HG03354 (cell line): ENCODE measurements at regions not wholly inside any gene's neighbourhood (a gene's known extent, or its start where the extent isn't known, plus 50 kb on each side); places are given as distances from the start of the nearest gene placed in this dataset.
"Not testable (repeated sequence)": the region's sequence is repeated elsewhere in the genome, so short reads cannot be mapped to it uniquely, and the experiment has no call there.

Experiments
- ATAC-seq: cut with Tn5 transposase; IDR thresholded peaks from one replicate; pipeline ENCODE4 v1.9.1; 2021; ENCODE audit warnings: mild to moderate bottlenecking; ENCODE audit not compliant: unreplicated experiment, poor library complexity, severe bottlenecking

DNA sequence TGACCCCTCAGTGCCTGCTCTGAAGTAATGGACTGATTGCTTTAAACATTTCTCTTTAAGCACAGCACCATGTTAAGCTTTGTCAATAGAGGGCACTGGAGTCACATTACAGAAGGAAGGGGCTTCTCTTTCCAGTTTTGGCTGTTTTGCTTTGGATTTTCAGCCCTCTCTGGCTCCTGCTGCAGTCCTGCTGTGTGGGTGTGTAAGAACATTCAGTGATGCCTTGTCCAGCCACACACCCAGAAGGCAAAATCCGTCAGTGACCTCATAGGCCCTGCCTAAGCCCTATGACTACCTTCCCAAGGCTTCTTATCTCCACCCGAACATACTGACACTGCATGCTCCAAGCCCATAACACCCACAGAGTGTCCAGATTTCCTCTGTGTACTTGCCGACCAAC lies 215.3 kb upstream of the CTSO start:
- no peak for ATAC-seq

DNA sequence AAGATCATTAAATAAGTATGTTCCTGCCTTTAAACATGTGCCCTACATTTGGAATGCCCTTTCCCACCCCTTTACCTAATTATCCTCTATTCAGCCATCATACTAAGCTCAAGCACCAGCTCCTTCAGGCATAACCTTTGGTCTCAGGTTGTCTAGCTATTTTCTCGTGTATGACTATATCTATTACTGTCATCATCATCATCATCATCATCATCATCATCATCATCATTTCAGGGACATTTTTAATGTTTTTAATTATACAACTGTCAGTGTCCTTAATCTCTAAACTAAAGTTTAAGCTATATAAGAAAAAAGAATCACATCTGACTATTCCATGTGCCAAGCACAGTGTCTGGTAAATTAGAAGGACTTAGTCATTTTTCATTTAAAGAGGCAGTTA lies 214.6 kb upstream of the CTSO start:
- no peak for ATAC-seq

DNA sequence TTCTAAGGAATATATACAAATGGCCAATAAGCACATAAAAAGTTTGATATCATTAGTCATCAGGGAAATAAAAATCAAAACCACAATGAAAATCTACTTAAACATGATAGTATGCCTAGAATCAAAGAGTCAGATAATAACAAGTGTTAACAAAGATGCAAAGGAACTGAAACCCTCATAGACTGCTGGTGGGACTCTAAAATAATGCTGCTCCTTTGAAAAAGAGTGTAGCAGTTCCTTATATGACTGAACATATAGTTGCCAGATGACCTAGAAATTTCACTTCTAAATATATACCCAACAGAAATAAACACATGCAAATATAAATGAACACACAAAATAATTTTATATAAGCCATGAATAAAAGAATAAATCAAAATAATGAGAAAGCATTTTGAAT lies 205.1 kb upstream of the CTSO start:
- ATAC-seq, result no peak

DNA sequence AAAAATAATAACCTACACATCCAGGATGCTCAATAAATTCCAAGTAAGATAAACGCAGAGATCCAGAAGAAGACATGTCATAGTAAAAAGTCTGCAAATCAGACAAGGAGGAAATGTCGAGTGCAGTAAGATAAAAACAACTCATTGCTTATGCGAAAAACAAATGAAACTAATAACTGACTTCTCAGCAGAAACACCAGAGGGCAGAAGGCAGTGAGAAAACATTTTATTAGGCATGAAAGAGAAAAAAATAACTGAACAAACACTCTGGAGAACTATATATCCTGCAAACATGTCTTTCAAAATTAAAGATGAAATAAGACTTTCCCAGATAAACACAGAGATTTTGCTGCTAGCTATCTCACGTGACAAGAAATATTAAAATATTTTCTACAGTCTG lies 201.3 kb upstream of the CTSO start:
- no peak for ATAC-seq

DNA sequence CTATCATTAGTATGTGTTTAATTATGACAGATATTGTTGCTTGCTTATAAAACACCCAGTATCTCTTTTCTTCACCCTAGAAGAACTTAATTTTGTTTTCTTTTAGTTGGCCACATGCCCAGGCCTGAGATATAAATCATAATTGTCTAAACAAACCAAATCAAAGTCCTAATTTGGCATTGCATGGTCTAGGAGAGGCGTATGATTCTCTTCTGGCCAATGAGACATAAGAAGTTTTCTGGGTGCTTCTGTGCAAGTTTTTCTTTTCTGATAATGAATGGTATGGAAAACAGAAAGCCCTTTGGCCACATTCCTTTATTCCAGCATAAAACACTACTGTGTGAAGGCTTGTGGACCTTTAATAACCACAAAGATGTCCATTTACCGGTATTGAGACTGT lies 192.9 kb upstream of the CTSO start:
- ATAC-seq, result no peak

DNA sequence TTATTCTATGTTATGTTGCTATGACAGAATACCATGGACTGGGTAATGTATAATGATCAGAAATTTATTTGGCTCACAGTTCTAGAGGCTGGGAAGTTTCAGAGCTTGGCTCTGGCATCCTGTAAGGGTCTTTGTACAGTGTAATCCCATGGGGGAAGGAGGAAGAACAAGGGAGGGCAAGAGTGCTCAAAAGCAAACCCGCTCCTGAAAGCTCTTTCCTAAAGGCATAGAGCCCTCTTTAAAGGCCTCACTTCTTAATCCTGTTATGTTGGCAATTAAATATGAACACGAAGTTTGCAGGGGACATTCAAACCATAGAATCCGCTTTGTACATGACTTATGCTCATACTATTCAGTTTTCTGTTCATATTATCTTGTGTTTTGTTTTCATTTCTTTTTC lies 191.3 kb upstream of the CTSO start:
- ATAC-seq, result no peak

DNA sequence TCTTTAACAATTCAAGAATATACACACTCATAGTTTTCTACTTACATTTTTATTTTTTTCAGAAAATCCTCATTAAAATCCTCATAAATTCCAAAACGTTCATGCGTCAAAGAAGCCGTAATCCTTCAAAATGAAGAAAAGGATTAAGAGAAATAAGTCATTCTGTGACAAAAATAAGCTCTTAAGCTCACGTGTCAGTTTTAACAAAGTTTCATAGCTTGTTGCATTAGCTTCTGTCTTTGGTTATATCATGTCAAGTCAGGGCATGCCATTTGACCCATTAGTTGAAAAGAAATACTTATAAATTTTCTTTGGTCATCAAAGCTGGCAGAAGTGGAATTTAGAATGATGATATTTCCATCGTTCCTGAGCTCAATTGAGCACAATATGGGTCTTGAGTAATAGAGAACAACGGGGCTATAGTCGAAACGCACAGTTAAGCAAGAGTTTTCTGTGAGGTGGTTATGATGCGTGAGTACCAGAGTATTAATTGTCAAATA lies 185.2 kb upstream of the CTSO start:
- no peak for ATAC-seq

DNA sequence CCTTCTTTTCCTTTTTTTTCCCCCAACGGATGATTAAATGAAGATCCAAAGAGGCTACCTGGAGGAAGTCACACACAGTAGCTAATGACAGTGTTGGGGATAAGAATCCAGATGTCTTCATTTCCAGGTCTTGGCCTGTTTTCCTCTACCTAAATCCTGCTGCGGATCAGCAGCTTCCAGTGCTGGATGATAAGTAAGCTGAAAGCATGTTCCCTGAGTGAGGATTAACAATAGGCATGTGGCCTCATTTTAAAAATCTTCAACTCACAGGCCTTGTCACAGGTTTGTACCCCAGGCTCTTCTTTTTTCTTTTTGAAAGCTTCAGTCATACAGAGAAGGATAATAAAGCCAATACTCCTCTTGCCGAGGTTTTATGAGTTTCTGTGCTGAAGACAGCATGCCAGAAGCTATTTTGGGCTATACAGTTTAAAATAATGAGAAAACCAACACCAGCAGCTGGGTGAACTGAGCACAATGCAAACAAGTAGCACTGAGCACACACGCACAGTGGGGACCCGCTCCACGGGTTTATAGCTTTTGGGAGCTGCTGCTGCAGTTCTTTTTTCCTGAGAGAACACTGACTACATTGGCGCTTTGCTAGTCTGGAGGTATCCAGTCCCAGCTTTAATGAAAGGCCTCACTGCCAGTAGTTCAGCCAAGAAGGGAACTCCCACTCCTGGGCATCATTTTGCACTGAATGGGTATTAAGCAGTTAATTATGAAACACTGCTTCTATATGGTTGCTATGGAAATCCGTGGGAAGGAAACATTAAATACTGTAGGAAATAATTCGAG lies 184.2 kb upstream of the CTSO start:
- ATAC-seq, result no peak

DNA sequence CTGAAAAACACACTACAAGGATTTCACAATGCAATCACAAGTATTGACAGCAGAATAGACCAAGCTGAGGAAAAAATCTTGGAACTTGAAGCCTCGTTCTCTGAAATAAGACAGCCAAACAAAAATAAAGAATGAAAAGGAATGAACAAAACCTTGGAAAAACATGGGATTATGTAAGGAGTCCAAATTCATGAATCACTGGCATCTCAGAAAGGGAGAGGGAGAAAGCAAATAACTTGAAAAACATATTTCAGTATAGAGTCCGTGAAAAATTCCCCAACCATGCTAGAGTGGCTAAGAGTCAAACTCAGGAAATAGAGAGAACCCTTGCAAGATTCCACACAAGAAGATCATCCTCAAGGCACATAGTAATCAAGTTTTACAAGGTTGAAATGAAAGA lies 178.5 kb upstream of the CTSO start:
- no peak for ATAC-seq

DNA sequence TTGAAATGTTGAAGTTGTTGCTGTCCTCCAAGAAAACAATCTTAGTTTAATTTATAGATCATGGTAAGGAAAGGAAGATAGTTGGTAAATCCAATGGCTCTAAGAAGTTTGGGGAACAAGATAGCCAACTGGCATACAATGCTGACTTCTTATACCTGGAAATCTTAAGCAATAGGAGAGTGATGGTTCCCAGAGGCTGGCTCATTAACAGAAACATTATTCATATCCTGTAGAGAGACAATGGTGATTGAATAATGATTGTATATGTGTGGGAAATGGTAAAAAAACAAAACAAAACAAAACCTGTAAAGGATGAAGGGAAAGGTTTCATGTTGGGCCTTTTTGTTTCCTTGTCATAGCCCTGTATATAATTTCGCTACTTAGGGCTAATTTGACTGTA lies 174.9 kb upstream of the CTSO start:
- no peak for ATAC-seq

DNA sequence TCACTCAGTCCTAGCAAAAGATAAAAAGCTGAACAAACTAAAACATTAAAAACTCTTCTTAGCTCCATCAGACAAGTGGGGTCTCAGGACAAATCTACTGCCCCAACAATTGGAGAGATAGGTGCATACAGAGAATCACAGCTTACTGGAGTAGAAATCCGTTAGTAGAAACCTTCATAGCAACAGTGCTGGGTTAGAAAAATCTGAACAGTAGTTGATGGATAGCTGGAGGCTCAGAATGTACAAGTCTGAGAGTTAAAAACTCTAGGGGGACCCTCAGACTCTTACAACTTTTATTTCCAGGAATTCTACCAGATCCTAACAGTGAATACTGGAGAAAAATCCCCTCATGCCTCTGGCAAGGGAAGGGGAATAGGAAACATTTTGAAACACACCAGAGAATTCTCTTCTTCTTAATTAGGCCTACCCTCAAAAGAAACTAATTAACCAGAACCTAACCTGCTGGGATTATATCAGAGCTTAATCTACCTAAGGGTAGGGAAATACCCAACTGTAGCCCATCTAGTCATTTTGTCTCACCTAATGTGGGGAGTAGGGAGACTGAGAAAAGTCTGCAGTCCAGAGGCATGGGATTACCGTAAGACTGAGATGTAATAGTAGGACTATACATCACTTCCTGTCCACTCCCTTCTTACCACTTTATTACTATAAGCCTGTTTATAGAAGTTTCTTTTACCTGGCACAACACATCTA lies 165.0 kb upstream of the CTSO start:
- ATAC-seq, result no peak

DNA sequence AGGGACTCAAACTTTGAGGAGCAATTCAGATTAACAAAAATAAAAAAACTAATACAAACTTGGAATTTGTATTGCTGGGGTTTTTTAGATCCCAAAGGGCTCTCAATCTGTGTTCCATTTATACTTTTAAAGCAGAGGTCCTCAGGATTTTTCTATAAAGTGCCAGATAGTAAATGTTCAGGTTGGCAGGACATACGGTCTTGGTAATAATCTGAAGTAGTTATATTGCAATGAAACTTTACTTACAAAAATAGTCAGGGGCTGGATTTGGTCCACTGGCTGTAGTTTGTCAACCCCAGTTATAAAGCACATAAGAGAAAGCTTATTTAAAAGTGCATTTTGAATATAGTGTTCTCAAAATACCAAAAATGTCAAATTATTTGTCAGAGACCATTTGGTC lies 164.1 kb upstream of the CTSO start:
- no peak for ATAC-seq

DNA sequence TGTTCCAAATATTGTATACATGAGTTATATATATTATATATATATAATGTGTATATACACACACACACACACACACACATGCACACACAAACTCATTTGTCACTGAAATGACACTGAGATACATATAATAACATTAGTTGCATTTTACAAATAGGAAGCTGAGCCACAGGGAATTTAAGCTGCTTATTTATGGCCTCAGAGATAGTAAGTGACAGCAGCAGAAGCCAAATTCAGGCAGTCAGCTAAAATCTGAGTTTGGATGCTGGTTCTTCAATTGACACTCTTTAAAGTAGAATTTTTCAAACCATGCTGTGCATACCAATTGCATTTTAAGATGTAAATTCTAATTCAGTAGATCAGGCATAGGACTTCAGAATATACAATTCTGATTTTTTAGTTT lies 163.3 kb upstream of the CTSO start:
- ATAC-seq, result no peak

DNA sequence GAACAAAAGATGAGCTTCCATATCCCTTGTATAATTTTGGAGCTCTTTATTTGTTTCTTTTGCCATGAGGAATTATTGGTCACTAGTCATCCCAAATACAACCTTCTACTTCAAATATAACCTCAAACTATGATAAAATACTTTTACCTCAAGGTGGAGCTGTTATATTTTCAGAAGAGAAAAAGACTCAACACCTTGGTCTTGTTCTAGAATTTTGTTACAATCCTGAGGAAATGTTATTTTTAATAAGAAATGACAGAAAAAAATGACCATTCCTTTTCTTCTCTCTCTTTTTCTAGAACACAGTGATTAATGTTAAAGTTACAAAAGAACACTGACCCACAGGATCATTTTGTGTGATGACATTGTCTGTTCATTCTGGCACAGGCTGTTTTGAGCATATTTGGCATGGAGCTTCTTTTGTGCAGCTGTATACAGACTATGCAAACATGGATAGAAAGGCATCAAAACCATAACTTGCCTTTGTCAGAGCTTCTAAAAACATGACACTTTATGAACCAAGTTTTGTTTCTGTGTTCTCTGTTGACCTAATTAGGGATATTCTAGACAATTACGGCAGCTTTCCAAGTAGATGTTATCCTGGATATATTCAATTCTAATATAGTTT lies 159.6 kb upstream of the CTSO start:
- no peak for ATAC-seq

DNA sequence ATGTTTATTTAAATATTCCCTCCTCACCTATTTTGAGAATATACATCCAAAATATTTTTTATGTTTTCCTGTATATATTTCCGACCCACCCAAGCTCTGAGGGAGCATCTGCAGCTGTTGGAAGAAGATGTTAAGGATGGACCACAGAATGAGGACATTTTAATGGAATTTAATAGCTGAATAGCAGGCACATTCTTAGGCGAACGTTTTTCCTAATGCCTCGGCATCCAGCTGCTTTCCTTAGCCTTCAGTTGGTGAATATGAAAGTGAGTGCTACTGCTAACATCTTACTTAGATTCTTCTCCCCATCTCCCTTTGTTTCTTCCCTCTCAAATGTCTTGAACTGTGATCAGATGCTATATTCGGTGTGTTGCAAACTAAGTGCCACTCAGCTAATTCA lies 158.0 kb upstream of the CTSO start:
- ATAC-seq, result no peak

DNA sequence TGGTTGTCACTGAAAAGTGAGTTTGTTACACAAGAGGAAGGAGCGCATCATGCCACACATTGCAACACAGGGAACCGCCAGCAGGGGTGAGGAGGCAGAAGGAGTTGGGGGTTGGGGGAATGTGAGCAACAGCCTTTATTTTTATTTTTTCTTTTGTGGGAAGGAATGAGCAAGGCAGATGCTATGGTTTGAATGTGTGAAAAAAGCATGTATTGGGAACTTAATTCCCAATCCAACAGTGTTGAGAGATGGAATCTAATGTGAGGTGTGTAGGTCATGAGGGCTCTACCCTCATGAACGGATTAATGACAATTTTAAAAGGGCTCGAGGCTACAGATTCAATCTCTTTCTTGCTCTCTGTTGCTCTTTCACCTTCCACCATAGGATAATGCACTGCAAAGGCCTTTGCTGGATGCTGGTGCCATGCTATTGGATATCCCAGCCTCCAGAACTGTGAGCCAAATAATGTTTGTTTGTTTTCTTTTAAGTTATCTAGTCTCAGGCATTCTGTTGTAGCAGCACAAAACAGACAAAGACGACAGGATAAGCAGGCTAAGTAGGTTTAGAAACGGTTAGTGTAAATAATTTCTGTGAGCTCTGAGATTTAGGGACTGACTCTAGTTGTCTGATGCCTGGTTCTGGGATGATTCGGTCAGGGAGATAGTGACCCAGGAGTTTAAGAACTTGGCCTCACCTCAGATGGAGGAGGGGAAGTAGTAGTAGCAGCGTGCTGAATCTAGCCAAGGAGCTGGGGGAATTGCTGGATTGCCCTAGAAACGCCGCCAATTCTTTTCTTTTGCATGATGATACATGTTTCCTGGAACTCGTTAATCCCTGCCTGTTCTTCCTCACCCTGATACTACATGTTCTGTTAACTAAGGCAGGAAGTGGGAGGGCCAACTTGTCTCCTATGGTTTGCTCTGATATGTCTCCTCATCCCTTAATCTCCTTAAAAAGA lies 156.6 kb upstream of the CTSO start:
- ATAC-seq, result no peak

DNA sequence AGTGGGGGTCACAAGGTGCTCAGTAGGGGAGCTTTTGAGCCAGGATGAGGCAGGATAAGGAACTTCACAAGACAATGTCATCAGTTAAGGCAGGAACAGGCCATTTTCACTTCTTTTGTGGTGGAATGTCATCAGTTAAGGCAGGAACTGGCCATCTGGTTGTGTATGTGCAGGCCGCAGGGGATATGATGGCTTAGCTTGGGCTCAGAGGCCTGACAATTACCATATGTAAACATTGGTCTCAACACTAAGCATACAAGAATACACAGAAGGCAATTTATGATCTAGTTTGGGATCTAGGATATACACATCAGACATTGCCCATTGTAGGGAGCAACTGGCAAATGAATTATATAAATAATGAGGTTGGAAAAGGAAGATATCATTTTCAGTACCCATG lies 155.4 kb upstream of the CTSO start:
- not testable (repeated sequence) for ATAC-seq

DNA sequence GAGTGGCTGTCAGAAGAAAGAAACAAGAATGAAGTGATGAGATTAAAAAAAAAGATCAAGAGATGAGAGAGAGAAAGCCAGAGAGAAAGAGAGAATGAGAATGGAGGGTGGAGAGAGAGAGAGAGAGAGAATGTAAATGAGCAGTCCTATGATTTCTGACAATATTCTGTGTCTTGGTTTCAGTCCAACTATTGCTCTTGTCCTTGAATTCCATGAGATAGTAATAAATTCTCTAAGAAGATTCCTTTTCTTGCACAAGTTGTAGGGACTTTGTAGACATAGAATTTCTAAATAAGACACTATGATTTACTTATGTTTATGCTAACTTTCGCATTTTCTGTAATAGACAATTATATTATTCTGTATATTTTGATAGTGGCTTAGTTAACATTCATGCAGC lies 149.6 kb upstream of the CTSO start:
- ATAC-seq, result no peak

DNA sequence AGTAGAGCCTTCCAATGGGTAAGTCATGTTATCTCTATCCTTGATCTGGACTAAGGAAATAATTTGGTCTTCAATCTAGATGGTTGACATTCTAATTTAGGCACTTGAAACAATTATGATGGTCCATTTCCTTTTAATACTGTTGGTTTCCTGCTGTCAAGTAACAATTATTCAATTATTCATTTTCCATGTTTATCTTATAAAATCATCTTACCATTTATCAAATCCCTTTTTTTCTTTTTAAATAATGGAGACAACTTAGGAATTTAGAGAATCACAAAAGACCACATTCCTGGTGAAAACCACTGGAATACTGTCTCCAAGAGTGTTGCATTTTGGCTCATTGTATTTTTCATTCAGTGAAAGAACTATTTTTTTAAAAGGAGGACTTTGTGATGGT lies 148.7 kb upstream of the CTSO start:
- no peak for ATAC-seq

DNA sequence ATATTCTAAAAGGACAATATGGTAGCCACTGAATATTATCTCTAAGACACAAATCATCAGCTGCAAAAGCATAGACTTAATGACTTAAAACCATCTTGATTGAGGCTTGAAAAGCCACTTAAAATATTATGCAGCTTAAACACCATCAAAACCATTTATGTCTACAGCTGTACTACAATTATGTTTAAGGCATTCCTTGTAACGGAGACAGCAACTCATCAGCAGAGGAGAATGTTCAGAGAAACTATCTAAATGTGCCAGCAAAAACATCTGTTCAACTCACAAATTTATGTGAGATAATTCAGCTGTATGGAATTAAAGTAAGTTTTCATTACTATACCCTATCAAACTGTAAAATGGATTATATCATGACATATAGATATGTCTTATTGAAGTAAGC lies 147.9 kb upstream of the CTSO start:
- ATAC-seq, result no peak
